ENCODE measurements at regions not wholly inside any gene's neighbourhood (a gene's known extent, or its start where the extent isn't known, plus 50 kb on each side); places are given as distances from the start of the nearest gene placed in this dataset.
A peak's percentile ranks its signal among the peaks of the same experiment; 100 is the strongest.

- DNase-seq, result no peak
Measured at GRCh38 chr6:102701019-102701418, 1307.5 kb downstream of the GRIK2 start.

GRCh38 chr6:102686461-102686860 lies 1293.0 kb downstream of the GRIK2 start:
- DNase-seq, result no peak

- no peak for DNase-seq
Measured at GRCh38 chr6:102680413-102680812, 1286.9 kb downstream of the GRIK2 start.

GRCh38 chr6:102679865-102680264 lies 1286.4 kb downstream of the GRIK2 start:
- no peak for DNase-seq

GRCh38 chr6:102677225-102677624 lies 1283.7 kb downstream of the GRIK2 start:
- DNase-seq, result no peak

- no peak for DNase-seq
Measured at GRCh38 chr6:102670735-102671134, 1277.2 kb downstream of the GRIK2 start.

- no peak for DNase-seq
Measured at GRCh38 chr6:102662851-102663250, 1269.3 kb downstream of the GRIK2 start.

- DNase-seq, result no peak
Measured at GRCh38 chr6:102660303-102660702, 1266.8 kb downstream of the GRIK2 start.

GRCh38 chr6:102655823-102656222 lies 1262.3 kb downstream of the GRIK2 start:
- DNase-seq, result no peak

GRCh38 chr6:102641426-102641825 lies 1247.9 kb downstream of the GRIK2 start:
- DNase-seq, result no peak

- no peak for DNase-seq
Measured at GRCh38 chr6:102631921-102632320, 1238.4 kb downstream of the GRIK2 start.

- no peak for DNase-seq
Measured at GRCh38 chr6:102623201-102623600, 1229.7 kb downstream of the GRIK2 start.

- DNase-seq, result peak in 2 of 3 donors; percentile 0 to 7
Measured at GRCh38 chr6:102619585-102619984, 1226.1 kb downstream of the GRIK2 start.

GRCh38 chr6:102582569-102582968 lies 1189.1 kb downstream of the GRIK2 start:
- no peak for DNase-seq

- DNase-seq, result no peak
Measured at GRCh38 chr6:102581378-102582124, 1188.0 kb downstream of the GRIK2 start.

GRCh38 chr6:102571236-102571908 lies 1177.9 kb downstream of the GRIK2 start:
- DNase-seq, result no peak

GRCh38 chr6:102562713-102563112 lies 1169.2 kb downstream of the GRIK2 start:
- no peak for DNase-seq

- no peak for DNase-seq
Measured at GRCh38 chr6:102553214-102553613, 1159.7 kb downstream of the GRIK2 start.

GRCh38 chr6:102549221-102549874 lies 1155.8 kb downstream of the GRIK2 start:
- no peak for DNase-seq

GRCh38 chr6:102525336-102525735 lies 1131.8 kb downstream of the GRIK2 start:
- DNase-seq, result no peak

- no peak for DNase-seq
Measured at GRCh38 chr6:102520966-102521365, 1127.5 kb downstream of the GRIK2 start.

- DNase-seq, result no peak
Measured at GRCh38 chr6:102517506-102517905, 1124.0 kb downstream of the GRIK2 start.

GRCh38 chr6:102501615-102502014 lies 1108.1 kb downstream of the GRIK2 start:
- no peak for DNase-seq

- DNase-seq, result no peak
Measured at GRCh38 chr6:102494808-102495207, 1101.3 kb downstream of the GRIK2 start.

Measured in suppressor macrophage treated with lipopolysaccharide for 1 hour (primary cell).